ENCODE measurements at regions not wholly inside any gene's neighbourhood (a gene's known extent, or its start where the extent isn't known, plus 50 kb on each side); places are given as distances from the start of the nearest gene placed in this dataset.

- no peak for DNase-seq
Observed at GRCh38 chr13:75919660-75920199, 283.6 kb downstream of the LMO7 start.

- DNase-seq = no peak
Observed at GRCh38 chr13:75915066-75915465, 278.9 kb downstream of the LMO7 start.

DNA sequence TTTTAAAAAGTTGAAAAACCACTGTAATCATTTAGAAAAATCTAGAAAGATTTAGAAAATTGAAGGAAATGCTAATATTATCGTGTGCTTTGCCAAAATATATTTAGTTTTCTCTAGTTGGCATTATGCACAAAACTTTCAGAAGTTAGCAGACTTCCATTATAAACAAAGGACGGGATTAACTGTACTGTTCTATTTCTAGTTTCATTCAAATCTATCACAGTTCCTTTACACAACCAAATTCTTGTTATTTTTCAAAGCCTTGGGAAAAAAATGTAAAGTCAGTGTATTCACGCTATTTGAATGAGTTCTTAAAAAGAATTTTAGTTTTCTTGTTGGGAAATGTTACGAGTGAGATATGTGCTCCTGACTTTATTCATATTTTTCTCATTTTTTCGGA lies 277.8 kb downstream of the LMO7 start:
- DNase-seq = no peak

GRCh38 chr13:75910591-75910990 lies 274.5 kb downstream of the LMO7 start:
- no peak for DNase-seq

All from NCI-H146 (cell line).